ENCODE measurements at regions not wholly inside any gene's neighbourhood (a gene's known extent, or its start where the extent isn't known, plus 50 kb on each side); places are given as distances from the start of the nearest gene placed in this dataset.

- TF ChIP-seq POLR2A (IDR thresholded peaks at IDR 0.05) (no peak), CTCF (IDR thresholded peaks at IDR 0.05) (no peak)
- no peak overlapping the region for H3K4me3 ChIP-seq (ENCODE audit: low read depth, poor library complexity, severe bottlenecking)
- intact Hi-C loops (cut with DNase I; ENCODE audit: low total_unique reads): no loop called here
- no peak for DNase-seq (ENCODE audit: low spot score in 2 of 2)
- 74 to 77% methylated on average over 5 of the region's 5 CpGs for WGBS, 2 donors
These were observed 182.0 kb upstream of the BCOR start for GRCh38 chrX:40279762-40280161.

GRCh38 chrX:40279091-40279430 lies 181.3 kb upstream of the BCOR start:
- no peak overlapping the region for H3K4me3 ChIP-seq (ENCODE audit: low read depth, poor library complexity, severe bottlenecking)
- DNase-seq (ENCODE audit: low spot score in 2 of 2): no peak
- 67 to 88% methylated on average over 2 to 3 of the region's 3 CpGs for WGBS, 2 donors
- TF ChIP-seq CTCF (IDR thresholded peaks at IDR 0.05) (no peak), POLR2A (IDR thresholded peaks at IDR 0.05) (no peak)
- intact Hi-C loops (cut with DNase I; ENCODE audit: low total_unique reads): no loop called here

- intact Hi-C loops (cut with DNase I; ENCODE audit: low total_unique reads): no loop called here
- TF ChIP-seq POLR2A (IDR thresholded peaks at IDR 0.05) (no peak), CTCF (IDR thresholded peaks at IDR 0.05) (no peak)
- H3K4me3 ChIP-seq (ENCODE audit: low read depth, poor library complexity, severe bottlenecking): no peak overlapping the region
- no peak for DNase-seq (ENCODE audit: low spot score in 2 of 2)
- 66 to 74% methylated on average over 10 of the region's 10 CpGs for WGBS, 2 donors
These were observed 180.8 kb upstream of the BCOR start for GRCh38 chrX:40278340-40279090.

- no peak for TF ChIP-seq POLR2A (IDR thresholded peaks at IDR 0.05)
- TF ChIP-seq CTCF (IDR thresholded peaks at IDR 0.05): no peak
- DNase-seq (ENCODE audit: low spot score in 2 of 2): no peak
- 61 to 71% methylated on average over 1 to 3 of the region's 3 CpGs for WGBS, 2 donors
- intact Hi-C loops (cut with DNase I; ENCODE audit: low total_unique reads): no loop called here
- H3K4me3 ChIP-seq (ENCODE audit: low read depth, poor library complexity, severe bottlenecking): no peak overlapping the region
These were observed 179.9 kb upstream of the BCOR start for GRCh38 chrX:40277672-40278071.

GRCh38 chrX:40273356-40274050 lies 175.7 kb upstream of the BCOR start:
- no peak overlapping the region for H3K4me3 ChIP-seq (ENCODE audit: low read depth, poor library complexity, severe bottlenecking)
- intact Hi-C loops (cut with DNase I; ENCODE audit: low total_unique reads): no loop called here

More at GRCh38 chrX:40273356-40274050, 175.7 kb upstream of the BCOR start:
- WGBS, 2 donors: 76 to 91% methylated on average over 8 to 14 of the region's 15 CpGs
- no peak for DNase-seq (ENCODE audit: low spot score in 2 of 2)
- TF ChIP-seq POLR2A (IDR thresholded peaks at IDR 0.05) (no peak), CTCF (IDR thresholded peaks at IDR 0.05) (no peak)
